Globus pallidus (tissue), 1 donor: ENCODE measurements at regions not wholly inside any gene's neighbourhood (a gene's known extent, or its start where the extent isn't known, plus 50 kb on each side); places are given as distances from the start of the nearest gene placed in this dataset.
"Not testable (repeated sequence)": the region's sequence is repeated elsewhere in the genome, so short reads cannot be mapped to it uniquely, and the experiment has no call there.

Source experiments
- DNase-seq: peaks from one replicate; pipeline ENCODE4 v3.0.0-alpha.2; 2015; ENCODE audit warnings: low spot score

DNA sequence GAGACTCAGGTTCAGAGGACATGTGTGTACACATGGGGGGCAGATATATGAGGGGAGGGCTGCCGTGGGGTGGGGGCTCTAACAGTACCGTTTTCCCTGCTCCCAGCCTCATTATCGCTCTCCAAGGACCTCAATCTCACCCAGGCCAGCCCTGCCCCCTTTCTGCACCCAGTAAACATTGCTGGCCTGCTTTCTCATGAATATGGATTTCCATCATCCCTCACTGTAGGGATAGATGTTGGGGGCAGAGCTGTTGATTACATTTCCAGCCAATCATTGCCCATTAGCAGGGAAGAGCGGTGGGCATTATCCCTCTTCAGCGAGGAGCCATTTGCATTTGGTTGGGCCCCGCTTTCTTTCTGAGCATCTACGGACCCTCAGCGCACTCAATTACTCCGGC lies 273.8 kb downstream of the RPS6KC1 start:
- no peak for DNase-seq

- no peak for DNase-seq
Measured at GRCh38 chr1:213325482-213325881, 274.4 kb downstream of the RPS6KC1 start.

GRCh38 chr1:213326281-213327016 lies 275.4 kb downstream of the RPS6KC1 start:
- DNase-seq = no peak

DNA sequence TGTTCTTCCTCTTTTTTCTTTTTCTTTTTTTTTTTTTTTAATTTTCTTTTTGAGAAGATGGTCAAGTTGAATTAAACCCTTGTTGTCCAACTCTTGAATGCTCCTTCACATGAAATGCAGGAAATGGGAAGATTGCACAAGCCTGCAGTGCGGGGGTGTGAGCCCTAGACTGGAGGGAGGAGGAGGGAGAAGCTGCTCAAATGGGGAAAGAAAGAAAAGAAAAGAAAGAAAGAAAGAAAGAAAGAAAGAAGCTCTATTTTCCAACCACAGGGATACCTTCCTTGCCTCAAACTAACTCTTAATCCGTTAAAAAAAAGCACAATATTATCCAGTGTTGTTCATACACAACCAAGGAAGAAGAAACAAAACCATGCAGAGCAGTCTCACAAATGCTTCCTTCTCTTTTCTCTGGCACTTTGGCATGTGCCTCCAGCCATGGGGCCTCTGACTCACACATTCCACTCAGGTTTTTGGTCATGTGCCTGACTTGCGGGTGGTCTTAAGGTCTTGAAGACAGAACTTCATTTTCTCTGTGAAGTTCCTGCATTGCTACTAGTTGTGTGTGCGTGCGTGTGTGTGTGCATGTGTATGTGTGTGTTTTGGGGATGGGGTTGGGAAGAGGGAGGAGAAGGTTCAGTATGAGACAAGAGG lies 276.1 kb downstream of the RPS6KC1 start:
- no peak for DNase-seq

DNA sequence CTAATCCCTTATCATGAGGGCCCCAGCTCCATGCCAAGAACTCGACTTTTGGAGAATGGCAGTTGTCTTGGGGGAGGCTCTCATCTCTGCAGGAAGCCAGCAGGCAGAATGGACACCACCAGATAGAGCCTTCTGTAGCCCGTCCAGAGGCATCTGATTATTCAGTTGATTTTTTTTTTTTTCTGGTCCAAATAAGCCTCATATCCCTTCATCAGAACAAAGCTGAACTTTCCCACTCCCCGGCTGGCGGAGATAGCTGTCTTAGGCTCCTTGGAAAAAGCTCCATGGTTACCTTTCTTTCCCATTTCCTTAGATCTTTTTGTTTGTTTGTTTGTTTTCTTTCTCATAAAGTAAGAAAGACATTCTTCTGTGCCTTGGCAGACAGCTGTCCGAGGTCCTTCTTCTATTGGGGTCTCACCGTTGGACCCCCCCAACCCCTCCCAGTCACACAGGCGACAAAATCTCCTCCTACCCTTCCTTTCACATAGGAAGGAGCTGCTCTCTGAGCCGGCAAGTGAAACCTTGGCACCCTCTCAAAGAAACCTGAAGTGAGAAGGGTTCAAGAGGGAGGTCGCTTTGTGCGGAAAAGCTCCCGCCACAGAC lies 278.5 kb downstream of the RPS6KC1 start:
- no peak for DNase-seq

DNA sequence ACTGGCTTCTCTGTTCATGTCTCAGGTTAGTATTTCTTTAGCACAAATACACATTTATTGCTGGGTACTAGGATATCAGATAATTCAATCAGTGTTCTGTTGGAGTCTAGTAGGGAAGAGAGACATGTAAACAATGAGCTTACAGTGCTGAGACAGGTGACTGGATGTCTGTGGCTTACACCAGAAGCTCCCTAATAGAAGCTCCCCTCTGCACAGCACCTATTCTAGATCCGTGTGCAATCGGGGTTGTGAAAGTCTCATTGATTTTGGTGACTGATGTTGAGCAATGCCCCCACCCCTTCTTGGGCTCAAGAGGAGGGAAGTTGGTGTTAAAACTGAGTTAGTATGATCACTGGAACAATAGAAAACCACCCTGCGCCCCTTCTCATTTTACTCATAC lies 279.2 kb downstream of the RPS6KC1 start:
- no peak for DNase-seq

GRCh38 chr1:213331631-213332175 lies 280.7 kb downstream of the RPS6KC1 start:
- DNase-seq = no peak

DNA sequence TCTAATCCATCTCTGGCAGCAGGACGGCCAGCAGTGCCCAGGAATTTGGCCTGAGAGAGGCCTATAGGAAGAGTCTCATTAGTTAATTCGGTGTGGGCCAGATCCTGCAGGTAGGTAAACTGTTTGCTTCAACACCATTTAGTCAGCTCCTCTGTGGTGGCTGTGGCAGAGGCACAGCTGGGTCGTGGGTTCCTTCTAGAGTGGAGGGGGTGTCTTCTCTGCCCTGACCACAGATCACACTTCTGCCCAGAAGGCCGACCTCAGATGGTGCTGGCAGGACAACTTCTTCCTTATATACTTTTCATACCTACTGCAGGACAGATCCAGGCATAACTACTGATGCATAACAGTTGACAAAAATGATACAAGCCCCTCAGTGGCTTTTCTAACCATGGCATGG lies 281.4 kb downstream of the RPS6KC1 start:
- DNase-seq = no peak

GRCh38 chr1:213333121-213333520 lies 282.1 kb downstream of the RPS6KC1 start:
- DNase-seq = no peak

DNA sequence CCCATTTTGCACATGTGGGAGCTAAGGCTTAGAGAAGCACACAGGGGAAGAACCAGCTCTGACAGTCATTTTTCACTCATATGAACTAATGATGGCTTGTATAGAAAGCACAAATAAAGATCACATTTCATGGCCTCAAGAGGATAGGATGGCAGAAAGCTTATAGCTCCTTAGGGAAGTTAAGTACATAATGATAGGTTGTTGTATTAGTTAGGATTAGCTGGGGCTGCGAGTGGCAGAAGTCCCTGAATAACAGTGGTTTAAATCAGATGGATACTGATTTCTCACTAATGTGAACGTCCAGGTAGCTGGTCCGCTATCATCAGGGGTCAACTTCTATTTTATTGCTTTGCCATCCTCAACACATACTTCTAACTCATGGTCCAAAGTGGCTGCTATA lies 284.0 kb downstream of the RPS6KC1 start:
- no peak for DNase-seq

- no peak for DNase-seq
Measured at GRCh38 chr1:213337025-213337678, 286.1 kb downstream of the RPS6KC1 start.

GRCh38 chr1:213340593-213340992 lies 289.6 kb downstream of the RPS6KC1 start:
- DNase-seq = no peak

DNA sequence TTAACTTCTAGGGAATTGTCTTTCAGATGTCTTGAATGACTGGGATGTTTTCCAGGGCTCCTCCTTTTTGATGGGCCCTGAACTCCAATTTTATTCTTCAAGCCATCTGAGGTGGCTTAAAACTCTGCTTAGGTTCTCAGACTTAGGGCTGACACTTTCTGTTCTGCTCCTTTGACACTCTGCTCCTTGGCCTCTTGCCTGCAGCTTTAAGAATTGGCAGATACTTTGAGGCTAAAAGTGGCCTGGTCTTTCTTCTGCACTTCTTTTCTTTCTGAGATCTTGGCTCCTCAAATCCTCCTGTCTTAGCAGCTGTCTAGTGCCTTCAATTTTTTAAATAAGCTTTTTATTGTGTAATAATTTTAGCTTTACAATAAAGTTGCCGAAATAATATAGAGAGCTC lies 294.6 kb downstream of the RPS6KC1 start:
- no peak for DNase-seq

DNA sequence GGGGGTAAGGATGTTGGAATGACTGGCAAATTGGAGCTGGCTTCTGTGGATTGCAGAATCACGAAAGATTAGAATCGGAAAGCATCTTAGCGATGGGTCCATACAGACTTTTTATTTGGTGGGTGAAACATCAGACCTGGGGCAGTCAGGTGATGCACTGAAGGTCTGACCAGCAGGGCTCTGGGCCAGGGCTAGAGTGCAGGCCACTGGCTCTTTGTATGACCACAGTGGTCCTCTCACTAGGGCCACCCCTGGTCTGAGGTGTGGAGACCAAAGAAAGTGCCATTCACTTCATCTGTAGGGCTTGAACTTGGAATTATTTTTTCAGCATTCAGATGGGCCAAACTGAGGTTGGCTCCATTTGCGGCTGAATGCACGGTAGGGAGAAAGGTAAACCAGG lies 306.4 kb downstream of the RPS6KC1 start:
- no peak for DNase-seq

DNA sequence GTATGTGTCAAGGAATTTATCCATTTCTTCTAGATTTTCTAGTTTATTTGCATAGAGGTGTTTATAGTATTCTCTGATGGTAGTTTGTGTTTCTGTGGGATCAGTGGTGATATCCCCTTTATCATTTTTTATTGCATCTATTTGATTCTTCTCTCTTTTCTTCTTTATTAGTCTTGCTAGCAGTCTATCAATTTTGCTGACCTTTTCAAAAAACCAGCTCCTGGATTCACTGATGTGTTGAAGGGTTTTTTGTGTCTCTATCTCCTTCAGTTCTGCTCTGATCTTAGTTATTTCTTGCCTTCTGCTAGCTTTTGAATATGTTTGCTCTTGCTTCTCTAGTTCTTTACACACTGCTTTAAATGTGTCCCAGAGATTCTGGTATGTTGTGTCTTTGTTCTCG lies 307.3 kb downstream of the RPS6KC1 start:
- DNase-seq = not testable (repeated sequence)

GRCh38 chr1:213362598-213362997 lies 311.6 kb downstream of the RPS6KC1 start:
- DNase-seq = no peak

DNA sequence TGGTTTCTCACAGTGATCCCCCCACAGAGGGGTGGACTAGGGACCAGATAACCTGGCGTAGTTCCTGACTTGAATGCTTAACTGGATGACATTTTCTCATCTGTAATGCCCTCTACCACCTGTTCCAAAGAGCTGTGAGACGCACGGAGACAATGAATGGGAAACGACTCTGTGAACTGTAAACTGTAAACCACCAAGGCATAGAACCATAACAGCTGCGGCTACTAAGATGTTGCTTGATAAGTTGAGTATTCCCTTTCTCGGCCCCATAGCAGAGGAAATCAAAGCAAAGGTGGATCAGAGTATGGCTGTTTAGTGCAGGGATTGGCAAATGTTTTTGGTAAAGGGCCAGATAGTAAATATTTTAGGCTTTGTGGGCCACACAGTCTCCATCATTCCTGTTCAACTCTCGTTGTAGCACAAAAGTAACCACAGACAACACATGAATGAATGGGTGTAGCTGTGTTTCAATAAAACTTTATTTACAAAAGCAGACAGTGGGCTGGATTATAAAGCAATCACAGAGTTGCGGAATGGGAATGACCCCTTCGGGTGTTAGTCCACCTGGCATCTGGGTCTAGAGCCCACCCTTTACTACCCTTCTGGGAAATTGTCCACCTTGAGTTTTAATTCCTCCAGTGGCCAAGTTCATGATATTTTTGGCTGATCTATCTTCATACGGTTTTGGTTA lies 315.2 kb downstream of the RPS6KC1 start:
- DNase-seq = no peak

DNA sequence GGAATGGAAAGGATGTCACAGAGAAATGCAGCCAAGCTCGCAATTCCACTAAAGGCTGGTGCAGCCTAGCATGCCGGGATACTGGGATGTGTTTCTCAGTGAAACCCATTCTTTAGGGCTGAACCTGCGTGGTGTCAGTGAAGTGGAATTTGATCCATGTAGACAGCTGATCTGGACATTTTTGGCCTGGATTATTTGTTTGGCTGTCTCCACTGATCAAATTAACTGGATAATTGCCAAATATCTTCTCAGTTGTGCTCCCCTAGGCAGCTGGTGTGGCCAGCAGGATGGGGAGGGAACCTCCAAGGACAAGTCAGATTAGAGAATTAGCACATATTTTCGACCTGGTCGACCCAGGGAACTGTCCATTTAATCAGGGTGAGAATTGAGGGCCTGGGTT lies 318.4 kb downstream of the RPS6KC1 start:
- DNase-seq = no peak

DNA sequence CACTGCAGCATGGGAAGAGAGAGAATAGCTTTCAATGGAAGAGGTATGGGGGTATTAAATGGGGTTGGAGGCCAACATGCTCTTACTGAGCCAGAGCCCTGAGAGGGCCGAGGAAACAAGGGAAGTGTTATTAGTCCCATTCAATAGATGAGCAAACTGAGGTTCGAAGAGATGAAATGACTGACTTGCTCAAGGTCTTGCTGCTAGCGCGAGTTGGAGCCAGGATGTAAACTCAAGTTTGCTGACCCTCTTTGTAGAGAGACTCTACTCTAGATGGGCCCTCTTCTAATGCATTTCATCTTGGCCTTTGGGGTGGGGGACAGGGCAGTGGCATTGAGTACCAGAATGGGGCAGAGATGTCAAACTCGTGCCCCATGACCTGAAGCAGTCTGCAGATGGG lies 319.5 kb downstream of the RPS6KC1 start:
- no peak for DNase-seq

GRCh38 chr1:213371525-213371846 lies 320.4 kb downstream of the RPS6KC1 start:
- no peak for DNase-seq

GRCh38 chr1:213371847-213372619 lies 321.0 kb downstream of the RPS6KC1 start:
- DNase-seq = no peak
